ENCODE measurements at regions not wholly inside any gene's neighbourhood (a gene's known extent, or its start where the extent isn't known, plus 50 kb on each side); places are given as distances from the start of the nearest gene placed in this dataset.
"Not testable (repeated sequence)": the region's sequence is repeated elsewhere in the genome, so short reads cannot be mapped to it uniquely, and the experiment has no call there.

DNA sequence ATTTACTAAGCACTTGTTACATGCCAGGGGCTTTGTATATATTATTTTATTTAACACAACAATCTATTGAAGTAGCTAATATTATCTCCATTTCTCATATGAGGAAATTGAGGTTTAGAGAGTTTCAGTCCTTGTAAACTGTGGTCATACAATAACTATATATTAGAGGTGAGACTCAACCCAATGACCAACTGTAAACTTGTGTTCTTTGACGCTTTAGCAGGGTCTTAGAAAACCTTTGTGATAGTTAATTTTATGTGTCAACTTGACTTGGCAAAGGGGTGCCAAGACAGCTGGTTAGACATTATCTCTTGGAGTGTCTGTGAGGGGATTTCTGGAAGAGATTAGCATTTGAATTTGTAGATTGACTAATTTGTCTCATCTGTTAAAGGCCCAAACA is 252.4 kb upstream of the B3GALT2 start:
- Histone ChIP-seq H3K9me3 (peaks cover 0 to 17% (median 0%) of the 10 kb centered on the region in 4 donors), H3K4me1 (no peaks in the 10 kb centered on the region), H3K4me3 (no peak overlapping the region), H3K36me3 (no peaks in the 10 kb centered on the region), H3K27me3 (no peaks in the 10 kb centered on the region), H3K27ac (no peak overlapping the region)
- WGBS, 2 donors, result 83 to 94% methylated on average over 1 of the region's 1 CpG
- TF ChIP-seq, protein P1, sequence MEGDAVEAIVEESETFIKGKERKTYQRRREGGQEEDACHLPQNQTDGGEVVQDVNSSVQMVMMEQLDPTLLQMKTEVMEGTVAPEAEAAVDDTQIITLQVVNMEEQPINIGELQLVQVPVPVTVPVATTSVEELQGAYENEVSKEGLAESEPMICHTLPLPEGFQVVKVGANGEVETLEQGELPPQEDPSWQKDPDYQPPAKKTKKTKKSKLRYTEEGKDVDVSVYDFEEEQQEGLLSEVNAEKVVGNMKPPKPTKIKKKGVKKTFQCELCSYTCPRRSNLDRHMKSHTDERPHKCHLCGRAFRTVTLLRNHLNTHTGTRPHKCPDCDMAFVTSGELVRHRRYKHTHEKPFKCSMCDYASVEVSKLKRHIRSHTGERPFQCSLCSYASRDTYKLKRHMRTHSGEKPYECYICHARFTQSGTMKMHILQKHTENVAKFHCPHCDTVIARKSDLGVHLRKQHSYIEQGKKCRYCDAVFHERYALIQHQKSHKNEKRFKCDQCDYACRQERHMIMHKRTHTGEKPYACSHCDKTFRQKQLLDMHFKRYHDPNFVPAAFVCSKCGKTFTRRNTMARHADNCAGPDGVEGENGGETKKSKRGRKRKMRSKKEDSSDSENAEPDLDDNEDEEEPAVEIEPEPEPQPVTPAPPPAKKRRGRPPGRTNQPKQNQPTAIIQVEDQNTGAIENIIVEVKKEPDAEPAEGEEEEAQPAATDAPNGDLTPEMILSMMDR (IDR thresholded peaks at IDR 0.05), result no peak
- no peak for TF ChIP-seq POLR2A (IDR thresholded peaks at IDR 0.05)
- no peak for TF ChIP-seq EP300 (IDR thresholded peaks at IDR 0.05)
- no peak for DNase-seq (ENCODE audit: low spot score in 2 of 2)

DNA sequence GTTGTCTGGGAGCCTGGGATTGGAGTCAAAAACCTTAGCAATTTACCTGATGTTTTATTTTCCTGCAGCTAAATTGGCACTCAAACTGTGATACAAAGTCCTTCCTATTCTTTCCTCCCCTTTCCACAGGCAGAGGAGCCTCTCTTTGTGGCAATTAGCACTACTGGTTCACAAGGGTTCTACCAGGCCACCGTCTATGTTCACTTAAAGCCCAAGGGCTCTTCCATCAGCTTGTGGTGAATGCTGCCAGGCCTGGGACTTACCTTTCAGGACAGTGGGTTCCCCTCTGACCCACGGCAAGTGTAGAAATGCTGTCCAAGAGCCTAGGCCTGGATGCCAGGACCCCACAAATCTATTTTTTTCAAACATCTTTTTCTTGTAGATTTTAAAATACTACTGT is 251.9 kb upstream of the B3GALT2 start:
- TF ChIP-seq POLR2A (IDR thresholded peaks at IDR 0.05), result no peak
- TF ChIP-seq, protein P1 (IDR thresholded peaks at IDR 0.05), result no peak
- no peak for TF ChIP-seq EP300 (IDR thresholded peaks at IDR 0.05)
- H3K36me3 ChIP-seq, result no peaks in the 10 kb centered on the region
- H3K4me1 ChIP-seq, result no peaks in the 10 kb centered on the region
- 77 to 95% methylated on average over 2 of the region's 2 CpGs for WGBS, 2 donors
- H3K27me3 ChIP-seq, result no peaks in the 10 kb centered on the region
- H3K9me3 ChIP-seq, result peaks cover 0 to 22% (median 1%) of the 10 kb centered on the region in 4 donors
- DNase-seq (ENCODE audit: low spot score in 2 of 2), result no peak
- H3K4me3 ChIP-seq, result no peak overlapping the region
- H3K27ac ChIP-seq, result no peak overlapping the region

DNA sequence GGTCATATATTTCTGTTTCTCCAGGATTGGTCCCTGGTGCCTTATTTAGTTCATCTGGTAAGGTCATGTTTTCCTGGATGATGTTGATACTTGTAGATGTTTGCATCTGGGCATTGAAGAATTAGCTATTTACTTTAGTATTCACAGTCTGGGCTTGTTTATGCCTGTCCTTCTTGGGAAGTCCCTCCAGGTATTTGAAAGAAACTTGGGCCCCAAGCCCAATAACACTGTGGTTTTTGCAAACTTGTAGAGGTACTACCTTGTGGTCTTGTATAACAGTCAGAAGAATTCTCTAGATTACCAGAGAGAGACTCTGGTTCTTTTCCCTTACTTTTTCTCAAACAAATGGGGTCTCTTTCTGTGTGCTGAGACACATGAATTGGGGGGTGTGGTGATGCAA is 251.4 kb upstream of the B3GALT2 start:
- Histone ChIP-seq H3K27me3 (no peaks in the 10 kb centered on the region), H3K4me3 (no peak overlapping the region), H3K9me3 (peaks cover 0 to 26% (median 1%) of the 10 kb centered on the region in 4 donors), H3K36me3 (no peaks in the 10 kb centered on the region), H3K4me1 (no peaks in the 10 kb centered on the region), H3K27ac (no peak overlapping the region)
- TF ChIP-seq, protein P1 (IDR thresholded peaks at IDR 0.05), result no peak
- TF ChIP-seq EP300 (IDR thresholded peaks at IDR 0.05) (no peak), POLR2A (IDR thresholded peaks at IDR 0.05) (no peak)
- no peak for DNase-seq (ENCODE audit: low spot score in 2 of 2)

DNA sequence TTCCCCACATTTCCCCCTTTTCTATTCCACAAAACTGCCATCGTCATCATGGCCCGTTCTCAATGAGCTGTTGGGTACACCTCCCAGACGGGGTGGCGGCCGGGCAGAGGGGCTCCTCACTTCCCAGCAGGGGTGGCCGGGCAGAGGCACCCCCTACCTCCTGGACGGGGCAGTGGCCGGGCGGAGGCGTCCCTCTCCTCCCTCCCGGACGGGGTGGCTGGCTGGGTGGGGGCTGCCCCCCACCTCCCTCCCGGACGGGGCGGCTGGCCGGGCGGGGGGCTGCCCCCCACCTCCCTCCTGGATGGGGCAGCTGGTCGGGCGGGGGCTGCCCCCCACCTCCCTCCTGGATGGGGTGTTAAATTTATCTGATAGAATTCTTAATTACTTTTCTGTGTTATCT is 250.9 kb upstream of the B3GALT2 start:
- WGBS, 2 donors, result 91 to 97% methylated on average over 8 to 17 of the region's 19 CpGs

DNA sequence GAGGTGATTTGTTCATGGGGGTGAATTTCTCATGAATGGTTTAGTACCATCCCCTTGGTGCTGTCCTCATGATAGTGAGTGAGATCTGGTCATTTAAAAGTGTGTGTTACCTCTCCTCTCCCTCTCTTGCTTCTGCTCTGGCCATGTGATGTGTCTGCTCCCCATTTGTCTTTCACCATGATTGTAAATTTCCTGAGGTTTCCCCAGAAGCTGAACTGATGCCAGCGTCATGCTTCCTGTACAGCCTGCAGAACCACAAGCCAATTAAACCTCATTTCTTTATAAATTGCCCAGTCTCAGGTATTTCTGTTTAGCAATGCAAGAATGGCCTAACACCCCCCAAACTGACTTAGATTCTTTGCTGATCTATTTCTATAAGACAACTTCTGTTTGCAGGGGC is 249.4 kb upstream of the B3GALT2 start:
- no peak for TF ChIP-seq POLR2A (IDR thresholded peaks at IDR 0.05)
- TF ChIP-seq, protein P1 (IDR thresholded peaks at IDR 0.05), result no peak
- no peak for TF ChIP-seq EP300 (IDR thresholded peaks at IDR 0.05)
- Histone ChIP-seq H3K4me3 (no peak overlapping the region), H3K36me3 (no peaks in the 10 kb centered on the region), H3K9me3 (peaks cover 0 to 27% (median 1%) of the 10 kb centered on the region in 4 donors), H3K27ac (no peak overlapping the region), H3K4me1 (no peaks in the 10 kb centered on the region), H3K27me3 (no peaks in the 10 kb centered on the region)
- WGBS, 2 donors, result 79 to 96% methylated on average over 1 of the region's 1 CpG
- no peak for DNase-seq (ENCODE audit: low spot score in 2 of 2)

More for the DNA sequence above, 250.9 kb upstream of the B3GALT2 start:
- H3K4me1 ChIP-seq; H3K27me3 ChIP-seq; H3K27ac ChIP-seq; DNase-seq (ENCODE audit: low spot score in 2 of 2); H3K36me3 ChIP-seq; H3K4me3 ChIP-seq: not testable (repeated sequence)
- peaks cover 0 to 30% (median 1%) of the 10 kb centered on the region in 4 donors for H3K9me3 ChIP-seq

- Histone ChIP-seq H3K27ac (no peak overlapping the region), H3K27me3 (no peaks in the 10 kb centered on the region), H3K4me3 (no peak overlapping the region), H3K4me1 (no peaks in the 10 kb centered on the region), H3K9me3 (peaks cover 0 to 26% (median 1%) of the 10 kb centered on the region in 4 donors), H3K36me3 (no peaks in the 10 kb centered on the region)
- no peak for DNase-seq (ENCODE audit: low spot score in 2 of 2)
- TF ChIP-seq EP300 (IDR thresholded peaks at IDR 0.05) (no peak), POLR2A (IDR thresholded peaks at IDR 0.05) (no peak)
- TF ChIP-seq, protein P1 (IDR thresholded peaks at IDR 0.05), result no peak
- WGBS, 2 donors, result 92 to 94% methylated on average over 1 of the region's 1 CpG
Observed at GRCh38 chr1:193434319-193434718, 247.9 kb upstream of the B3GALT2 start.
